NT2/D1 (cell line): ENCODE measurements at regions not wholly inside any gene's neighbourhood (a gene's known extent, or its start where the extent isn't known, plus 50 kb on each side); places are given as distances from the start of the nearest gene placed in this dataset.

Source experiments
- DNase-seq: peaks from one replicate; pipeline ENCODE4 v3.0.0-alpha.2; 2011; ENCODE audit warnings: low read depth, low spot score
- H3K27me3 ChIP-seq: 2 replicates; pipeline ENCODE4 v1.6.0; 2011; ENCODE audit warnings: mild to moderate bottlenecking; ENCODE audit not compliant: insufficient read length, insufficient read depth
- H3K36me3 ChIP-seq: 2 replicates; pipeline ENCODE4 v1.6.1; 2011; ENCODE audit warnings: mild to moderate bottlenecking, low read length, mixed read lengths; ENCODE audit not compliant: insufficient read depth, insufficient read length
- H3K4me1 ChIP-seq: 2 replicates; pipeline ENCODE4 v1.5.1; 2011; ENCODE audit not compliant: insufficient read depth, insufficient read length
- H3K4me3 ChIP-seq: 2 replicates; pipeline ENCODE4 v1.5.1; 2011; ENCODE audit warnings: low read depth; ENCODE audit not compliant: insufficient read length
- H3K9ac ChIP-seq: 2 replicates; pipeline ENCODE4 v1.6.0; 2011; ENCODE audit warnings: low read depth; ENCODE audit not compliant: insufficient read length
- H3K9me3 ChIP-seq: 2 replicates; pipeline ENCODE4 v1.5.1; 2011; ENCODE audit warnings: mild to moderate bottlenecking, low read length; ENCODE audit not compliant: insufficient read depth
- SUZ12 ChIP-seq: IDR thresholded peaks from 2 replicates; pipeline ENCODE4 v1.6.1; 2011; ENCODE audit not compliant: insufficient read length, insufficient read depth; ENCODE audit errors: extremely low read depth
- YY1 ChIP-seq: IDR thresholded peaks from 2 replicates; pipeline ENCODE4 v1.6.1; 2011; ENCODE audit not compliant: insufficient read length, insufficient read depth
- ZNF274 ChIP-seq: IDR thresholded peaks from 2 replicates; pipeline ENCODE4 v1.6.1; 2011; ENCODE audit warnings: mild to moderate bottlenecking, low read depth, low read length

DNA sequence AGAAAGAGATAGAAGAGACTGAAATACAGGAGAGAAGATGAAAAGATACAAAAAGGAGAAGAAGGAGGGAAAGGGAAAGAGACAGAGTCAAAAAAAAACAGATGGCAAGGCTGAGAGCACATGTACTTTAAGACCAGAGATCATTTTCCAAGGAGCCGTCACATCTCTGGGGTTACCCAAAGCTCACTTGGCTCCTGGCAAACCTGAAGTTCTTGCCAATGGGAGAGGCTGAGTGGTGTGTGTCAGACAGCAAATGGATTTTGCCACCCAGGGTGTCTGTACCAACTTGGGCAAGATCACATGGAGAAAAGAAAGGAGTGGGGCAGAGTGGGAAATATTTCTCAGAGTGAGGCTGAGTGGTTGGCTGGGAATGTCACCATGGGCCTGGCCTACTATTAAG lies 219.3 kb upstream of the TNP1 start:
- Histone ChIP-seq H3K4me1 (peaks cover 2% of the 10 kb centered on the region), H3K36me3 (no peaks in the 10 kb centered on the region), H3K27me3 (no peaks in the 10 kb centered on the region), H3K9ac (no peak overlapping the region), H3K4me3 (no peak overlapping the region), H3K9me3 (no peaks in the 10 kb centered on the region)
- TF ChIP-seq YY1 (no peak), SUZ12 (no peak), ZNF274 (no peak)
- DNase-seq: no peak

DNA sequence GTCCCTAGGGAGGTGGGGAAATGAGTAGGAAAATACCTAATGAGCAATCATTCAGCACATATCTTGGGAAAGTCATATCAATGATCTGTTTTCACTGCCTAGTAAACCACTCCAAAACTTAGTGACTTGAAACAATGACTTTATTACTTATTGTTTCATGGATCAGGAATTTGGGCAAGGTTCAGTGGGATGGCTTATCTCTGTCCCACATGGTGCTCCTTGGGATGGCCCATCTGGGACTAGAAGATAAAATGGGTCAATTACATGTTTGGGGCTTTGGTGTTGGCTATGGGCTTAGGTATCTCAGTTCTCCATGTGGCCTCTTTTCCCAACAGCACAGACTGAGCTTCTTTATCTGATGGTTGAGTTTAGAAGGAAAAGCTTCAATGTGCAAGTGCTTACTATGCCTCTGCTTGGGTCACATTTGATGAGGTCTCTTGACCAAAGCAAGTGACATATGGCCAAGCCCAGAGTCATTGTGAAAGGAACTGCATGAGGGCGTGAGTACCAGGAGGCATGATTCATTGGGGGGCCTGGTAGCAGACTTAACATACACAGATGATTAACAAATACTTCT lies 218.1 kb upstream of the TNP1 start:
- Histone ChIP-seq H3K36me3 (no peaks in the 10 kb centered on the region), H3K9ac (no peak overlapping the region), H3K9me3 (no peaks in the 10 kb centered on the region), H3K27me3 (no peaks in the 10 kb centered on the region), H3K4me1 (peaks cover 2% of the 10 kb centered on the region), H3K4me3 (no peak overlapping the region)
- no peak for TF ChIP-seq YY1
- TF ChIP-seq SUZ12: no peak
- no peak for TF ChIP-seq ZNF274
- DNase-seq: no peak

- Histone ChIP-seq H3K27me3 (no peaks in the 10 kb centered on the region), H3K36me3 (no peaks in the 10 kb centered on the region), H3K4me1 (peaks cover 2% of the 10 kb centered on the region), H3K9ac (no peak overlapping the region), H3K4me3 (no peak overlapping the region), H3K9me3 (no peaks in the 10 kb centered on the region)
- DNase-seq: no peak
- no peak for TF ChIP-seq YY1
- TF ChIP-seq ZNF274: no peak
- TF ChIP-seq SUZ12: no peak
These were observed 216.9 kb upstream of the TNP1 start for GRCh38 chr2:217076657-217077232.

- no peaks in the 10 kb centered on the region for H3K9me3 ChIP-seq
- no peaks in the 10 kb centered on the region for H3K36me3 ChIP-seq
- H3K27me3 ChIP-seq: no peaks in the 10 kb centered on the region
- H3K4me3 ChIP-seq: no peak overlapping the region
- no peak overlapping the region for H3K9ac ChIP-seq
- H3K4me1 ChIP-seq: peaks cover 2% of the 10 kb centered on the region
- TF ChIP-seq SUZ12: no peak
- TF ChIP-seq ZNF274: no peak
- no peak for TF ChIP-seq YY1
- DNase-seq: no peak
These were observed 216.2 kb upstream of the TNP1 start for GRCh38 chr2:217076058-217076435.

DNA sequence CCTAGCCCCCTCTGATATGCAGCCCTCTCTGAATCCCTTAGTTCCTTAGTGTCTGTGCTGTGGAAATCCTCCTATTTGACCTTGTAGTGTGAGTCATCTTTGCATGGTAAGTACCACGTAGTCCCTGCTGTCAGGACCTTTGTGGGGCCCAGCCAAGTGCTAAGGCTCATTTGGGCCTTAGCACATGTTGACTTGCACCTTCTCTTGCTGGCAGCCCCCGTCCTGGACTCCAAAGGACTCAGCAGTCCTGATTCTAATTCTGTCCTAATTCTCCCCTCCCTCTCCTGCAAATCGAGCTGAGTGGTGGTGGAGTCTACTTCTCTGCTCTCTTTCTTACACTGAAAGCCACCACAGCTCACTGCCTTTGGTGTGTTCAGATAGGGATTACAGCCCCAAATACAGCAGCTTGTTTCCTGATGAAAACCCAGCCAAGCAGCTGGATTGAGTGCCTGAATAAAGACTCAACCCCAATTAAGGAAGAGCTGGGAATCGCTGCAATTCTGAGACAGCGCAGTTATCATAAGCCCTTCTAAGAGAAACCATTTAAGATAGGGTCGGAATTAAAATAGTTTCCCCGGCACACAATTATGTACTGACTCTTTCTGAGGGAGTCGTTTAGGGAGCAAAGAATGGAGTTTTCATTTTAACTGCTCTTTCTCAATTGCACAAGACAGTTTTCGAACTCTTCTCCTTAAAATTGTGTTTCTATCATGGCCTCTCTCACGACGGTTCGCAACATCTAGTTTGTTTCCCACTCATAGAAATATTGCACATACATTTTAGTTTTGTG lies 215.6 kb upstream of the TNP1 start:
- DNase-seq: no peak

GRCh38 chr2:217074576-217075255 lies 214.9 kb upstream of the TNP1 start:
- H3K4me1 ChIP-seq: peaks cover 4% of the 10 kb centered on the region
- H3K9ac ChIP-seq: no peak overlapping the region
- no peaks in the 10 kb centered on the region for H3K36me3 ChIP-seq
- H3K4me3 ChIP-seq: no peak overlapping the region
- no peaks in the 10 kb centered on the region for H3K27me3 ChIP-seq
- TF ChIP-seq ZNF274: no peak
- TF ChIP-seq YY1: no peak
- no peak for TF ChIP-seq SUZ12
- H3K9me3 ChIP-seq: no peaks in the 10 kb centered on the region
- no peak for DNase-seq

More for the DNA sequence above, 215.6 kb upstream of the TNP1 start:
- Histone ChIP-seq H3K9me3 (no peaks in the 10 kb centered on the region), H3K4me3 (no peak overlapping the region), H3K4me1 (peaks cover 2% of the 10 kb centered on the region), H3K27me3 (no peaks in the 10 kb centered on the region), H3K9ac (no peak overlapping the region), H3K36me3 (no peaks in the 10 kb centered on the region)
- TF ChIP-seq YY1 (no peak), SUZ12 (no peak), ZNF274 (no peak)

DNA sequence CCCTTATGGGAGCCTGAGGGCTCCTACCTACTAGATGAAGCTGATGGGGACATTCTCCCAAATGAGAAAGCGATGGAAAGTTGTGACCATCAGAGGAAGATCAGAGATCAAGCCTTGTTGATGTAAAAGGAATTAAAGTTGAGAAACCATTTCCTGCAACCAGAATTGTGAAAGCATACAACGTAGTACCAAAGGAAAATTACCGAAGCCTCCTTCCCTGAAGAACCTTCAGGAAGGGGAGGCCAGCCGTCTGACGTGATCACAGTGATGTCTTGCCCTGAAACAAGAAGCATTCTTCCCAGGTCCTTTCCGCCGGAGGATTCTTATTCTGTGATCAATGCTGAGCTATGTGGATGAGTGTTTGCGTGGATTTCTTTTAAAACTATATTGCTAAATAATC lies 211.6 kb upstream of the TNP1 start:
- TF ChIP-seq ZNF274 (no peak), YY1 (no peak), SUZ12 (no peak)
- Histone ChIP-seq H3K27me3 (no peaks in the 10 kb centered on the region), H3K4me1 (peaks cover 6% of the 10 kb centered on the region), H3K4me3 (no peak overlapping the region), H3K9ac (no peak overlapping the region), H3K9me3 (no peaks in the 10 kb centered on the region), H3K36me3 (no peaks in the 10 kb centered on the region)
- no peak for DNase-seq
